Central memory CD4-positive, alpha-beta T cell (primary cell): ENCODE measurements at regions not wholly inside any gene's neighbourhood (a gene's known extent, or its start where the extent isn't known, plus 50 kb on each side); places are given as distances from the start of the nearest gene placed in this dataset.

Experiments
- DNase-seq: peaks from one replicate; pipeline ENCODE4 v3.0.0; 2022

DNA sequence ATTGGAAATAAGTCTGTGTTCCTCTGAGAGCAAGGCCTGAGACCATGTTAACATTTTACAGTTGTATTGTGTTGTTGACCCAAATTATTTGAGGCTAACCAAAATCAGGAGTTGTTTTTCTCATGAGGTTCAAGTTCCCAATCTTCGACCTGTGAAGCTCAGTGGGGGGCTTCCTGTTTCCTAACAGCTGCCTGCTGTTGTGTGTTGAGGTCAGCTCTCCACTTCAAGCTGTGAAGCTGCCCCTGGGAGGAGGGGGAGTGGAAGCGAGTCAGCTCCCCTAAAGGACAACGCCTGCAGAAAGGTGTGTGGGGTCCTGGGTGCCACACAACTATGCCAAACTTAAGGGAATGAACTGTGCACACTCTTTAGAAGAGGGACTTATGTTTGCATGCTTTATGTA lies 295.5 kb downstream of the IRX1 start:
- DNase-seq = no peak

DNA sequence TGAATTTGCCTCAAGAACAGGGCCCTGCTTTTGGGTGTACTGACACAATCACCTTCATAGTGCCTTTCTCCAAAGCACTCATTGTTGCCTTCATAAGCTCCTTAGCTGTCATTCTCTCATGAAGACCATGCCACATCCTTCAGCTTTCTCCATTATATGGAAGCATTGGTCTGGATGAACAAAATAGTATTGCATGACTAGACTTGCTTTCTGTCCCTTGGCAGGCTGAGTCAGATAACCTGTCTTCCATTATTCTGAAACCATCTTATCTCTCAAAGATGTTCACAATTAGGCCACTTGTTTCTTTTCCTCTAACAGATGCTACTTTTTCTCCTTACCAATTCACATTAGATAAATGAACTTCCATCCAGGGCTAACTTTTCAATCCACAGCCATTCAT lies 297.9 kb downstream of the IRX1 start:
- DNase-seq = no peak

DNA sequence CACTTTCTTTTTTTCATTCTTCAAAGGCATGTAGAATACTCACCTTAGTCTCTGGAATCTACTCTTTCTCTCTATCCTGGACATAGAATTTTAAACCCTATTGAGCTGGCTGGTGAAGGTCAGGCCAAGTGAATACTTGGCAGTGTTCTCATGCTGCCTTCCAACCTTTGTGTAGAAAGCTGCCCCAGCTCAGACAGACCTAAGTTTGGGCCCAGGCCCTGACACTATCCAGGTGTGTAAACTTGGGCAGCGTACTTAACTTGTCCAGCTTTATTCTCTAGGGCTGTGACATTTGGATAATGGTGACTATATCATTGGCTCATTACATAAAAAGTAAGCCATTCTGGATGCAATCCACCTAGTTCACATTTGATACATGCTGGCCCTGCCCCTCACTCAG lies 298.3 kb downstream of the IRX1 start:
- DNase-seq = no peak

DNA sequence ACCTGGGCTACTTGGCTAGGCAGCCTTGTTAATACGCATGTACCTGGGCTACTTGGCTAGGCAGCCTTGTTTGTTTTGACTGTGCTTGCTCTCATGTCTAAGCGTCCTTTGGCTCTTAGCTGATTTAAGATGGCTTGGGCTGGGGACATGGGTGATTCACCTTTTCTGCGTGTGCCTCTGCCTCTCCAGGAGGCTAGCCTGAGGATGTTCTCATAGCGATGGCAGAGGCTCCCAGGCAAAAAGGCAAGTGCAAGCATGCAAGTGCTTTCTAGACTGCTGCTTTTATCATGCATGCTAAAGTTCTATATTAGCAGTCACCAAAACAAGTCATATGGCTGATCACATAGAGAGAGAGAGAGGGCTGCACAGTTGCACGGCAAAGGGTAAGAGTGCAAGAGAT lies 300.5 kb downstream of the IRX1 start:
- no peak for DNase-seq

DNA sequence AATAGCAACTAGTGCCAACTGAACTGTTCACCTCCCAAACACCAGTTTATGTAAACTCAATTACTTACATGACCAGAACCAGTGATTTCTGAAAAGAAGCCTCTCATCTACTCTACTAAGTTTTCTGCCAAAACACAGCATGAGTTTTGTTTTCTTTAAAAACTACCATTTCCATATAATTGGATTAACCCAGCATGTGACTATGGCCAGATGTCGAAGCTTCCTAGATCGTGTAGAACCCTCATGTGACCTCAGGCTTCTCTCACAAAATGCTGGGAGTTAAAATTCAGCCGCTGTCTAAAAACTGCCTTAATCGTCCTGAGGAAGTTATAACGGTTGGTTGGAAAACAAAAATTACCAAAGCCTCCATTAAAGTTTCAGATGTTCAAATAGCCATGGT lies 303.5 kb downstream of the IRX1 start:
- DNase-seq = no peak

DNA sequence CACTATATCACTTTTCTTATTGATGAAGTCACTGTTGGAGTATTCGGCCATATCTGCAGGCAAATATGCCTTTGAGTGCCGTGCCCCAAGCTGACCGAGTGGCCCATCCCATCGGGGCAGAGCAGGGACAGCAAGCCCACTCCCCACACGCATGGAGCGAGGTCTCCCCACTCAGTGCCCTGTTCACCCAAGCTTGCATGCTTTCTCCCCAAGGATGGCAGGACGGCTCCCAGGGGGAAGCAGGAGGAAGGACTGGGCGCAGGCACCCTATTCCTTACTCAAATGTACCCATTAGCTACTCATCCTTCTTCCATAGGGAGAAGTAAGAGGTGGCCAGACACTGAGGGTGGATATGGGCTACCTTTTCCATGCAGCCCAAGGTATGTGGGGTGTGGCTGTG lies 309.0 kb downstream of the IRX1 start:
- DNase-seq = no peak

DNA sequence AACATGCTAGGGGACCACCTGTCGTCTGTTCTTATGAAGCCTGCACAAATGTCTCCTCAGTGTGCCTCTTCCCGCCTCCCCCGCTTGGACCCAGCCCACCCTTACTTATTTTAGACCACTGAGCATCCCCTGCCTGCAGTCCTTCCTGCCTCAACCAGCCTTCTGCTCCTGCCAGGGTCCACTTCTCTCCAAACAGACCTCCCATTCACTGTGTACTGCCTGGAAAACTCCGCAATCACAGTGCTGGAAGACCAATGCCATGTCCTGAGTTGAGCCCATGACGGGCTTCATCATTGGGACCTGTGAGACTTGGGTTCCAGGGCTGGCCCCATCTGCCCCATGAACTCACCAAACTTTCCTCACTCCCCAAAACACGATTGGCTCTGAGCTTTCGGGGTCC lies 309.4 kb downstream of the IRX1 start:
- no peak for DNase-seq

DNA sequence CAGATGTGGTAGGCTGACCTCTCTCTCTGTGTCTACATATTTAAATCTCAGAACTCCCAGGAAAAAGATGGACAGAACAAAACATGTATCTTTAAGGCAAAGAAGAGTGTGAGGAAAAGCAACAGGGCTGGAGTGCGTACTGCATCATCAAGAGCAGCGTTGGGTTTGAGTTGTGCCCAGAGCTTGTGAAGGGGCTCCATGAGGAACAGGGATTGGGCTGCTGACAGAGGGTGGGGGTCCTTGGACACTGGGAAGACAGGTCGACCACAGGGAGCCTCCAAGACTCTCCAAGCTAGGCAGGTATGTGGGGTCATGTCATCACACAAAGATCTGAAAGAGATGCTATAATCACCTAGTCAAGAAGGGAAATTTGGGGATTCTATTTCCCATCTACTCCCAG lies 309.9 kb downstream of the IRX1 start:
- no peak for DNase-seq

DNA sequence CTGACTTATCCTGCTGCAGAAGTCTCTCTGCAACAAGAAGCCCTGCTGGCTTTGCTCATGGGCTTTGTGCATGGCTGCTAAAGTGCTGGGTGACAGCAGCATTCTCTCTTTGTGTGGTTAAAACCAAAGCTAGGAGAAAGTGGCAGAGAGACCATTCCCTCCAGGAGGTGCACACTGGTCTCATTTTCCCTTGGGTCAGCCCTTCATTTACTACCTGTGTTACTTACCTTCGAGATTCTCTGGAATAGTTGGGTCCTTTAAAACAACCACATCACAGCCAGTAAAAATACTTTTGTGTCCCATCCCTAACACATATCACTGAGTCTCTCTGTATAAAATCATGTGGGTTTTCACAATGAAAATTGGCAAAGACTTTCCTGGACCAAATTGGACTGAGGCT lies 315.5 kb downstream of the IRX1 start:
- no peak for DNase-seq

DNA sequence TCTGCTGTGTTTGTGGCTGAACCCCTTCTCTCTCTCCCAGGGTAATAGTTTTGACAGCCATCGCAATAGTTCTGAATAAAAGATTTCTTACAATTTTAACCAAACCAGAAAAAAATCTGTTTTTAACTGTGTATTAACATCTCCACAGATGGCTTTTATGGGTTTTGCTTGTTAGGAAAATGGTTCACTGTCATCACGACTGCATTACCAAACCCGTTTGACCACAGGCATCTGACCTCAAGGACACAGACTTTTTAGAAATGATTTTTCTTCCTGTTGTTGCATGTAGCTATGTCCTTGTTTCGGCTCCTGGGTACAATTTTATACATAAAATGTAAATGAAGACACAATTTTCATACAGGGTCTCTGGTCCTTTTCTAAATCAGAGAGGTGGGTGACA lies 316.1 kb downstream of the IRX1 start:
- DNase-seq = no peak

DNA sequence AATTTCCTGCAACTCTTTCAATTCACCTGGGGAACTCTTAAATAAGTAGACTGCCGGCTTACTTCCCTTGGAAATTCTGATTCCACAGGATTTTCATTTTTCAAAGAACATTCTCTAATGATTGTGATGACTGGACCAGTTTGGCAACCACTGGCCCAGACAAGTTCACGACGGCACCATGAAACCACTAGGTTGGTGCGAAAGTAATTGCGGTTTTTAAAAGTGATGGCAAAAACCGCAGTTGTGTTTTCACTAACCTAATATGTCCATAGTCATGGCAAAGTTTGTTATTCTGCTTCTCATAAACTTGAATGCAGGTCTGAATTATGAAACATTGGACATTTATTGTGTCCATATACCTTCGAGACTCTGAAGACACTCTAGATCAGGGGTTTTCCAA lies 317.2 kb downstream of the IRX1 start:
- DNase-seq = no peak

DNA sequence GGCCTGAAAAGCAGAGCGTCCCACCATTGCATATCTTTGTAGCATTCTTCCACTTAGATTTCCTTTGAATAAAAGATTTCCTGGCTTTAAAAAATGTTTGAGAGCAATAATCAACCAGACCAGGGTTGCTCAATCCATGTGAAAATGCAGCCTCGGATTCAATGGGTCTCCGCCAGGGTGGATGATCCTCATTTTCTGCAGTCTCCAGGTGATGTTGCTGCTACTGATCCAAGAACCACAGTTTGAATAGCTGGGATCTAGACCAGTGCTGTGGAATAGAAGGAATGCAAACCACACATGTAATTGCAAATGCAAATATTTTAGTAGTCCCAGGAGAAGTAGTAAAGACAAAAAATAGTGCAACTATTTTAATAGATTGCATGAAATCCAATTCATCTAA lies 317.6 kb downstream of the IRX1 start:
- no peak for DNase-seq

DNA sequence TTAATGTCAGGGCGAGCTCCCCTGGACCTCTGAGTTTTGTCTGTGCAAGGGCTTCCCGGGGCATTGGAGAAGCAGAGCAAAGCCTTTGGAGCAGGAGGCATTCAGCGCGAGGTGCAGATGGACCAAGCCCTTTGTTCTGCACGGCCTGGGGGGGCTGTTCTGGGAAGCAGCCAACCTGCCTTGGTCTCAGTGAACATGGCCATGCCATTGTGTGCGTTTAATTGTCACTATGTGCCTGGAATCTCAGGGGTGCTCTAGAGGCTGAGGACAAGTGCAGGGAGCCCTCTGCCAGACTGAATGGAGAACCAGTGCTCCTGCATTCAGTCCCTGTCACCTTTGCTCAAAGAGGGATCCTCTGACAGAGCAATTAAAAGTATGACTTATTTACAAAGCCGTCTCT lies 329.4 kb downstream of the IRX1 start:
- DNase-seq = no peak

DNA sequence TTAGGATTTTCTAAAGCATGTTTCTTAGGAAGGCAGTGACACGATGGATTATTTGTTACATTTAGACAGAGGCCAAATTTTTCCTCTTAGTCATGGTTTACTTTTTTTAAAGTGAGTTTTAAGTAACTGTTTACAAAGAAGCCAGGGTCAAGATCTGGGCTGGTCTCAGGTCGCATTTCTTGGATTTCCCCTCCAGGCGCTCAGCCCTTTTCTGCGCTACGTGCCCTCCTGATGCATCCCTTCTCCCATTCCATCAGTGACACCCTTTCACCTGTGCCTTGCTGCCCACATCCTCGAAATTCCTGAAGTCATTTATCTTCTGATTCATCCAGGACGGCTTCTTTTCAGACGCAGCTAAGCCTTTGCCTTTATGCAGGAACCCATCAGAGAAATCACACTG lies 330.3 kb downstream of the IRX1 start:
- DNase-seq = no peak

DNA sequence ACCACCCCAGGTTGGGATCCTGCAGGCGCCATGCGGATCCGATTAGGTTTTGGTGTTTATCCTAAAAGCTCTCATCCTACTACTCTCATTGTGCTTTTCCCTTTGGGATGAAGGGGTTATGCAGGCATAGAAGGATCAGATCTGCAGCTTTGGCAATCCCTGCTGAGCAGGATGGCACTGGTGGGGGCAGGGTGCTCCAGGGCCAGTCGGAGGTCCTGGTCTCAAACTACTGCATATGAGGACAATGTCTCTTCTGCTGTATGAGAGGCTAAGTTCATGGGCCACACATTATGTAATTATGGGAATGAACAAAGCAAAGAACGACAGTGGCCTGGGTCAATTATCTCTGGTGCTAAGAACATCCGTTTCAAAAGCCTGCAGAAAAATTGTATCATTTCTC lies 334.2 kb downstream of the IRX1 start:
- no peak for DNase-seq

DNA sequence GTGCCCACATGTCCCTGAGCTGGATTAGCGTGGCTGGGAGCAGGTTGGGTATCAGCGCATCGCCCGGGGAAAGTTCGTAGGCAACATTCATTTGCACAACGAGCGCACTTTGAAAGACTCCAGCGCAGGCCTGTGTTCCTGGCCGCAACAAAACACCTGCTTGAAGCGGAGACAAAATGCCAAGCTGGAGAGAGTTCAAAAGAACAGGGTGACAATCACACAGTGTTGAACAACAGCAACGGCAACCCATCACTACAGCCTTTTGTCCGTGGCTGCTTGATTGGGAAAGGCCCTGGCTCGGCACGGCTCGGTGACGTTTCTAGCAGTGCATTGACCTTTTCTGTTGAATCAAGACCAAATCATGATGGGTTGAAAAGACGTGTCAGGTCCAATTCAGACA lies 336.3 kb downstream of the IRX1 start:
- DNase-seq = no peak

DNA sequence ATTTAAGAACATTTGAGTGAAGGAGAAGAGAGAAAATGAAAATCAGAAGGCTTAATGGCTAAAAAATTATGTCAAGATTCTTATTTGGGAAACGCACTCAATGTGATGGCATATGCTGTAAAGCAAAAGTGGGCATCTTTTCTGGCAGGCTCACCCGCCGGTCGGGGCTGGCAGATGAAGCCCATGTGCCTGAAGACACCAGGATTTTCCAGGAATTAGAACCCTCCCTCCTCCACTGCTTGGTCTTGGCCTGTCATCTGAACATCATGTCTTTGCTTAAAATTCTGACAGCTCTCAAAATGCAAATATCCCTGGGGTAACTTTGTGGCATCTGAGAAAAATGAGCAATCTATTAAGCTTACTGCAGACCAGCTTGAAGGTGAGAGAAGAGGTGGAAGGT lies 337.9 kb downstream of the IRX1 start:
- no peak for DNase-seq

DNA sequence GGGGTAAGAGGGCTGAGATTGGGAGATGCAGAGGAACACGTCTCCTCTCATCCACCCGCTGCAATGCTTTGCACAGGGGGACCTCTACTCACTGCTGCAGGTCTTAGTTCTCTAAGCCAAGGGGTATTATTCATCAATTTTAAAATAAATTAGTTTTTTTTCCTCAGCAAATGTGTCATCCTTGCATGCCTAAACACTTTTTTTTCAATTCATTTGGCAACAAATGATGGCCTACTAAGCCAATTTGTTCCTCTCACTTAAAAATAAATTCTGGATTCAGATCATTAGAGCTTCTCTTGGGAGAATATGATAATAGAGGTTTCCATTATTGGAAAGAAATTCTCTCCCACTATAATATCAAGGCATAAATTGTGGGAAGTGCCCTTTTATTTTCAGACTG lies 338.3 kb downstream of the IRX1 start:
- no peak for DNase-seq

DNA sequence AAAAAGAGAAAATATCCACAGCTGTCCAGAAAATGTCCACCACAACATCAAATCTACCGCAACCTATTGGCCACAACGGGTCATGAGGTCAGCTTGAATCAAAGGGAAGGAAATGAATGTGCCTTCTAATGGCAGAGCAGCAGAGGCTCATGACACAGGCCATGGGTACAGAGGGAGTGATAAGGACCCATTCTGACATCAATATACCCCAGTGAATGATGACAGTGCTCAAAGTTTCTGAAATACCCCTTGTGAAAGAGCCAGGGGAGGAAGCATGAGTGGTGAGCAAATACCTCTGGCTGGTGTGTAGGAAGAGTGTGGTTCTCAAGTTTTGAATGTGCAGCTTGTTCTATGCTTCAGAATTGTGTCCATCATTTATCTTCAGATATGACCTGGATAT lies 348.2 kb downstream of the IRX1 start:
- no peak for DNase-seq

DNA sequence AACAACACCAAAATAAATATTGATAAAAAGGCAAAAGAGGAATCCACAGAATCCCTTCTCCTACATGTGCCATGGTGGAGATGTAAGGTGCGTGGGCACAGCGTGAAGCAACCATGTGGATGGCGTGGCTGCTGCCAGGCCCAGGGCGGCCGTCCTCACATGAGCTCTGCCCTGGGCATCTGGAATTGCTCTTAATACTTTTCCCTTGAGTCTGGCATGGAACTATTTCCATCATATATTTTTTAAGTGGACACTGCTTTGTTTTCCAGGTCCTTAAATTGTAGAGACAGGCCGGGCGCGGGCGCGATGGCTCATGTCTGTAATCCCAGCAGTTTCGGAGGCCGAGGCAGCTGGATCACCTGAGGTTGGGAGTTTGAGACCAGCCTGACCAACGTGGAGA lies 349.3 kb downstream of the IRX1 start:
- DNase-seq = no peak

DNA sequence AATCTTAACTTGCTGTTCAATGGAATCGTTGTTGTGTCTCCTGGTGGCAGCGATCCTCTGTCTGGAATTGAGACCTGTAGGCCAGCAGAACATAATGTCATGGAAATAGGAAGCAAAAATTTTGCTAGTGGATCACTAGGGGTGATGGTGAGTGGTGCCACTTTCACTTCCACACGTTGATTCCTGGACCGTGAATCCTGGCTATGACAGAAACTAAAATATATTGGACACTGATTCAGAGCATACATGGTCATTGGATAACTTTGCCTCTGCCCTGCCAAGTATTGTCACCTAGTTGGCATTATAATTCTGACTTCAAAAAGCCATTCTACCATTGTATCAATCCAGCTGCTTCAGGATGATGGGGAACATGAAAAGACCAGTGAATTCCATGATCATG lies 353.2 kb downstream of the IRX1 start:
- DNase-seq = no peak

DNA sequence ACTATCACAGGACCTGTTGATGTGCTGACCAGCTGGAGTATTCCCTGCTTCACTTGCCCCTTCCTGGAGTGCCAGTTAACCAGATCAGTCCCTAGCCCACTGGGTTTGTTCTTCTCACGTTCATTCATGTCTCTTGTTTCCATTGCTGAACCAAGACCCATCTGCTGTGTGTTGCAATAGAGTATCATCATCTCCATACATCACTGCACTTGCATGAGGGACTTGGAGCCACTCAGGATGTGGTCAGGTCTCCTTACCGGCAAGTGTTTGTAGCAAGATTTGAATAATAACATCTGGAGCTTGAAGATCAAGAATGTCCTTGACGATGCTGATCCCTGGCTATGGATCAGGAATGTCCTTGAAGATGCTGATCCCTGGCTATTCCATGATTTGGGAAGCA lies 358.6 kb downstream of the IRX1 start:
- DNase-seq = no peak

DNA sequence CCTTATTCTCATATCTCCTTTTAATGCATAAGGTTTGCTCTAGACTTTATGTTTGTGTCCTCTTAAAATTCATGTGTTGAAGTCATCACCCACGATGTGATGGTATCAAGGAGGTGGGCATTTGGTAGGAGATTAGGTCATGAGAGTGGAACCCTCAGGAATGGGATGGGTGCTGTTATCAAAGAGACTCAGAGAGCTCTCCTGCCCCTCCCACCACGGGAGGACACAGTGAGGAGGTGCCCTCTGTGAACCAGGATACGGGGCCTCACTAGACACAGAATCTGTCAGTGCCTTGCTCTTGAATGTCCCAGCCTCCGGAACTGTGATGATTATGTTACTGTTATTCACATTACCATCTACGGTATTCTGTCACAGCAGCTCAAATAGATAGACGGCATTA lies 359.0 kb downstream of the IRX1 start:
- DNase-seq = no peak

DNA sequence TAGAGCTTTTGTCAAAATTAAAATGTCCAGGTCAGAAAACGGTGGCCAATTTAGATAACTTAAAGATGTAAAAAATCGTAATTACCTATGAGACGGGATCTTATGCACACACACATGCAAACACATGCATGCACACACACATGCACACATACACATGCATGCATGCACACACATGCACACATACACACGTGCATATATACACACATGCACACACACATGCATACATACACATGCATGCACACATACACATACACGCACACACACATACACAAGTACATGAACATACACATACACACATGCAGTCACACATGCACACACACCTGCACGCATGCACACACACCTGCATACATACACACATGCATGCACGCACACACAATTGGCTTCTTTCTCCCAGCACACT lies 362.0 kb downstream of the IRX1 start:
- DNase-seq = no peak

DNA sequence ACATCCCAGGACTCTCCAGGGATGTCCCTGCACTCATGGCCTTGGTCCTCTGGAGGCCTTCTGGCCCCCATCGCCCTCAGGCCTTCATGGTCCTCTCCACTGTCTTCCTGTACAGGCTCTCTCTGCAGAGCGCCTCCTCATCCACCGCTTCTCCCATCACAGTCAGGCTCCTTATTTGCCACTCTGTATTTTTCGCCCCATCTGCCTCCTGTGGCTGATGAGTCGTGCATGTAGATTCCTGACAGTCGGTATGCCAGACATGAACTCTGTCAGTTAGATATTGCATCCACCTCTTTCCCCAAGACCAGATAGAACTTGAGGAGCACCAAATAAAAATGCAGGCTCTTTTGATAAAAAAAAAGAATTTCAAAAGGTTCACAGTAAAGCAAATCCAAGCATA lies 362.8 kb downstream of the IRX1 start:
- DNase-seq = no peak

DNA sequence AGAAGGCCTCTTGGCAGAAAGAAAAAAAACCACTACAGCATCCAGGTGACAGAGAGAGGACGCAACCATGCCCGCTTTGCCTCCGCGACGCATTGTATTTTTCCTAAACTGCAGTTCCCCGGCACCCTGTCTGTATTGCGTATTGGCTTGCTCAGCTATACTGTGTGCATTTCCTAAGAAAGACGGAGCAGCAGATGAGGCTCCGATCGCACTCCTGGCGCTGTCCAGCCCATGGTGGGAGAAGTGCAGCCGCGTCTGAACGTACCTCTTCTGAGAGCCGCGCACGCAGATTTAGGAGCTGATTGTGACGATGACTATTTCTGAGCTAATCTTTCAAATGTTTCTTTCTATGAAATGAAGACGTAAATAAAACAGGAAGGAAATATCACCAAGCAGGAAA lies 366.5 kb downstream of the IRX1 start:
- no peak for DNase-seq

DNA sequence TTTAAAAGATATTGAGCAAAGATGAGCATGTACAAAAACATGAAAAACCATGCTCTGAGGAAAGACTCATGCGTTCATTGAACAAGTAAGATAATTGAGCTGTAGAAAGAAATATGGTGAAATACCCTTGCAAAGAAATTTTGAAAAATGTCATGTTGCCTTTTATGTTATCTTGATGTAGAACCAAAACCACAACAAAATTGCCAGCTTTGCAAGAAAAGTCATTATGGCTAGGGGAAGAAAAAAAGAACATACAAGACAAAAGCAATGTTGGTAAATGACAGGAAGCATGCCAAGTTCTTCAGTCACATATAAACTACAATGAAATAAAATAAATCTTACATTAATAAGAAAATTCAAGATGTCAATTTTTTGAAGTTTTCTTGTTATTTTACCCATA lies 368.0 kb downstream of the IRX1 start:
- no peak for DNase-seq
